H9 (cell line): ENCODE measurements at regions not wholly inside any gene's neighbourhood (a gene's known extent, or its start where the extent isn't known, plus 50 kb on each side); places are given as distances from the start of the nearest gene placed in this dataset.

ENCODE experiments used
- DNase-seq: peaks from one replicate; pipeline ENCODE4 v3.0.0-alpha.2; 2017
- H2AFZ ChIP-seq: one replicate; pipeline ENCODE4 v1.6.1; 2013; ENCODE audit warnings: mild to moderate bottlenecking, low read length, control low read depth, moderate library complexity
- H2AK5ac ChIP-seq: 2 replicates; pipeline ENCODE4 v1.6.1; 2013; ENCODE audit warnings: low read length, control low read depth, mixed read lengths; ENCODE audit not compliant: insufficient read length
- H2BK120ac ChIP-seq: one replicate; pipeline ENCODE4 v1.6.1; 2013; ENCODE audit warnings: low read depth, mild to moderate bottlenecking, low read length, control low read depth, inconsistent platforms; ENCODE audit not compliant: poor library complexity, severe bottlenecking
- H2BK12ac ChIP-seq: 2 replicates; pipeline ENCODE4 v1.6.1; 2013; ENCODE audit warnings: low read length, control low read depth, mixed read lengths, low read depth; ENCODE audit not compliant: insufficient read length
- H2BK15ac ChIP-seq: 2 replicates; pipeline ENCODE4 v1.6.1; 2013; ENCODE audit warnings: low read depth, low read length, control low read depth
- H2BK20ac ChIP-seq: one replicate; pipeline ENCODE4 v1.6.1; 2013; ENCODE audit warnings: low read depth, mild to moderate bottlenecking, low read length, control low read depth, inconsistent platforms; ENCODE audit not compliant: poor library complexity, severe bottlenecking
- H2BK5ac ChIP-seq: 2 replicates; pipeline ENCODE4 v1.6.1; 2013; ENCODE audit warnings: low read length, control low read depth, mixed read lengths; ENCODE audit not compliant: insufficient read length
- H3K14ac ChIP-seq: 2 replicates; pipeline ENCODE4 v1.6.1; 2013; ENCODE audit warnings: low read length, control low read depth; ENCODE audit not compliant: insufficient read depth
- H3K18ac ChIP-seq: 2 replicates; pipeline ENCODE4 v1.6.1; 2013; ENCODE audit warnings: low read depth, mild to moderate bottlenecking, mixed read lengths, low read length, control low read depth; ENCODE audit not compliant: insufficient read length
- H3K23ac ChIP-seq: 2 replicates; pipeline ENCODE4 v1.6.1; 2013; ENCODE audit warnings: low read length, control low read depth, mixed read lengths, low read depth; ENCODE audit not compliant: insufficient read length
- H3K23me2 ChIP-seq: 2 replicates; pipeline ENCODE4 v1.6.1; 2013; ENCODE audit warnings: low read depth, mild to moderate bottlenecking, mixed read lengths, low read length, control low read depth; ENCODE audit not compliant: insufficient read length, poor library complexity, severe bottlenecking
- H3K27ac ChIP-seq: 2 replicates; pipeline ENCODE4 v1.5.1; 2013; ENCODE audit warnings: low read length, control low read depth, mixed read lengths, low read depth; ENCODE audit not compliant: insufficient read length
- H3K27me3 ChIP-seq: 2 replicates; pipeline ENCODE4 v1.6.1; 2013; ENCODE audit warnings: low read length, control low read depth, inconsistent platforms; ENCODE audit not compliant: insufficient read depth
- H3K4ac ChIP-seq: 2 replicates; pipeline ENCODE4 v1.6.1; 2013; ENCODE audit warnings: low read depth, mild to moderate bottlenecking, control low read depth, inconsistent platforms, low read length, moderate library complexity
- H3K4me1 ChIP-seq: 2 replicates; pipeline ENCODE4 v1.6.1; 2013; ENCODE audit warnings: low read length, control low read depth, inconsistent platforms; ENCODE audit not compliant: insufficient read depth
- H3K4me2 ChIP-seq: 2 replicates; pipeline ENCODE4 v1.6.1; 2013; ENCODE audit warnings: low read length, control low read depth, mixed read lengths; ENCODE audit not compliant: insufficient read length, insufficient read depth
- H3K56ac ChIP-seq: 2 replicates; pipeline ENCODE4 v1.6.1; 2013; ENCODE audit warnings: low read depth, mild to moderate bottlenecking, mixed read lengths, low read length, control low read depth; ENCODE audit not compliant: insufficient read length
- H3K79me1 ChIP-seq: 2 replicates; pipeline ENCODE4 v1.6.1; 2013; ENCODE audit warnings: low read depth, mild to moderate bottlenecking, moderate library complexity, low read length, control low read depth, inconsistent platforms; ENCODE audit not compliant: insufficient read depth, poor library complexity, severe bottlenecking
- H3K79me2 ChIP-seq: 2 replicates; pipeline ENCODE4 v1.6.1; 2013; ENCODE audit warnings: low read length, control low read depth, inconsistent platforms; ENCODE audit not compliant: insufficient read depth
- H3K9ac ChIP-seq: 2 replicates; pipeline ENCODE4 v1.6.1; 2013; ENCODE audit warnings: low read length, control low read depth, mixed read lengths; ENCODE audit not compliant: insufficient read length; ENCODE audit errors: extremely low read depth
- H3K9me3 ChIP-seq: one replicate; pipeline ENCODE4 v1.6.1; 2013; ENCODE audit warnings: low read depth, low read length, inconsistent platforms; ENCODE audit not compliant: control insufficient read depth
- H3T11ph ChIP-seq: one replicate; pipeline ENCODE4 v1.6.1; 2013; ENCODE audit warnings: mild to moderate bottlenecking, low read length, control low read depth, inconsistent platforms
- H4K20me1 ChIP-seq: one replicate; pipeline ENCODE4 v1.6.1; 2013; ENCODE audit not compliant: control insufficient read depth, insufficient read length, insufficient read depth
- H4K5ac ChIP-seq: 2 replicates; pipeline ENCODE4 v1.6.1; 2013; ENCODE audit warnings: low read depth, mild to moderate bottlenecking, mixed read lengths, low read length, control low read depth; ENCODE audit not compliant: insufficient read length
- H4K8ac ChIP-seq: replicated peaks from 2 replicates; pipeline ENCODE4 v1.6.1; 2013; ENCODE audit warnings: low read length, control low read depth, mixed read lengths, low read depth; ENCODE audit not compliant: insufficient read length
- H4K91ac ChIP-seq: 2 replicates; pipeline ENCODE4 v1.6.1; 2013; ENCODE audit warnings: low read depth, mild to moderate bottlenecking, moderate library complexity, mixed read lengths, low read length, control low read depth; ENCODE audit not compliant: insufficient read length
- H3K27ac Mint-ChIP-seq, 3 experiments: 2 replicates in 2 of 3; 3 replicates in 1 of 3; pipeline ENCODE4 v1.8.0; 2020 to 2021; ENCODE audit warnings: mixed read lengths in 3 of 3, mild to moderate bottlenecking in 1 of 3, moderate library complexity in 1 of 3
- H3K27me3 Mint-ChIP-seq: 2 replicates; pipeline ENCODE4 v1.8.0; 2021; ENCODE audit warnings: low read depth, mild to moderate bottlenecking, moderate library complexity, mixed read lengths
- H3K36me3 Mint-ChIP-seq, 3 experiments: 2 replicates in 2 of 3; 3 replicates in 1 of 3; pipeline ENCODE4 v1.8.0; 2020 to 2021; ENCODE audit warnings: low read depth in 3 of 3, mixed read lengths in 3 of 3; ENCODE audit not compliant: insufficient read depth in 1 of 3
- H3K4me1 Mint-ChIP-seq, 2 experiments: 2 replicates each; pipeline ENCODE4 v1.8.0; 2020; ENCODE audit warnings: mixed read lengths in 2 of 2
- H3K4me3 Mint-ChIP-seq, 2 experiments: 2 replicates in 1 of 2; 3 replicates in 1 of 2; pipeline ENCODE4 v1.8.0; 2020 to 2021; ENCODE audit warnings: mild to moderate bottlenecking in 2 of 2, mixed read lengths in 2 of 2, moderate library complexity in 1 of 2
- H3K9me3 Mint-ChIP-seq, 2 experiments: 2 replicates in 1 of 2; 3 replicates in 1 of 2; pipeline ENCODE4 v1.8.0; 2020; ENCODE audit warnings: mild to moderate bottlenecking in 2 of 2, mixed read lengths in 2 of 2, moderate library complexity in 1 of 2
- WGBS: extraction: QIAGEN DNeasy Blood & Tissue Kit; methylation state at CpG from one replicate; pipeline ENCODE4 v1.1.7; 2013; ENCODE audit warnings: missing lambda C conversion rate, low lambda C conversion rate, mixed read lengths; ENCODE audit not compliant: insufficient read length; ENCODE audit errors: extremely low coverage; 5-methylcytosine and 5-hydroxymethylcytosine counted together
- TF ChIP-seq, protein P1 (sequence below): fragments of 200-600 bp; sonication (generic); conservative IDR thresholded peaks from 3 replicates; pipeline ENCODE4 v1.8.0; 2021; ENCODE audit warnings: antibody characterized with exemption, mild to moderate bottlenecking

- Histone ChIP-seq H2BK12ac (no peak overlapping the region), H3K4me2 (no peak overlapping the region), H3K79me2 (no peaks in the 10 kb centered on the region), H2BK15ac (no peak overlapping the region), H3K4ac (no peak overlapping the region), H3K27ac (no peak overlapping the region), H3K4me1 (no peaks in the 10 kb centered on the region), H4K8ac (no peak overlapping the region), H3K27me3 (peaks cover 6% of the 10 kb centered on the region), H3K79me1 (no peaks in the 10 kb centered on the region), H3K23me2 (no peaks in the 10 kb centered on the region), H2AFZ (no peak overlapping the region), H4K5ac (no peak overlapping the region), H4K91ac (no peak overlapping the region), H2BK20ac (no peak overlapping the region), H2AK5ac (no peak overlapping the region), H3K18ac (no peak overlapping the region), H2BK120ac (no peak overlapping the region), H3K56ac (no peak overlapping the region), H2BK5ac (no peak overlapping the region), H3K9ac (no peak overlapping the region), H3K23ac (no peak overlapping the region), H3T11ph (no peak overlapping the region), H3K14ac (no peak overlapping the region), H4K20me1 (no peaks in the 10 kb centered on the region), H3K9me3 (peaks cover 21% of the 10 kb centered on the region)
- Mint-ChIP-seq H3K27me3 (no peaks in the 10 kb centered on the region; the same call in 1 of the 2 replicates), H3K4me3 (no peak overlapping the region), H3K36me3 (peaks cover 0 to 27% (median 8%) of the 10 kb centered on the region in 3 experiments; a peak in 5 of 7 replicates), H3K9me3 (peaks cover 67 to 77% of the 10 kb centered on the region in 2 experiments), H3K27ac (no peak overlapping the region), H3K4me1 (no peaks in the 10 kb centered on the region)
- TF ChIP-seq, protein P1, sequence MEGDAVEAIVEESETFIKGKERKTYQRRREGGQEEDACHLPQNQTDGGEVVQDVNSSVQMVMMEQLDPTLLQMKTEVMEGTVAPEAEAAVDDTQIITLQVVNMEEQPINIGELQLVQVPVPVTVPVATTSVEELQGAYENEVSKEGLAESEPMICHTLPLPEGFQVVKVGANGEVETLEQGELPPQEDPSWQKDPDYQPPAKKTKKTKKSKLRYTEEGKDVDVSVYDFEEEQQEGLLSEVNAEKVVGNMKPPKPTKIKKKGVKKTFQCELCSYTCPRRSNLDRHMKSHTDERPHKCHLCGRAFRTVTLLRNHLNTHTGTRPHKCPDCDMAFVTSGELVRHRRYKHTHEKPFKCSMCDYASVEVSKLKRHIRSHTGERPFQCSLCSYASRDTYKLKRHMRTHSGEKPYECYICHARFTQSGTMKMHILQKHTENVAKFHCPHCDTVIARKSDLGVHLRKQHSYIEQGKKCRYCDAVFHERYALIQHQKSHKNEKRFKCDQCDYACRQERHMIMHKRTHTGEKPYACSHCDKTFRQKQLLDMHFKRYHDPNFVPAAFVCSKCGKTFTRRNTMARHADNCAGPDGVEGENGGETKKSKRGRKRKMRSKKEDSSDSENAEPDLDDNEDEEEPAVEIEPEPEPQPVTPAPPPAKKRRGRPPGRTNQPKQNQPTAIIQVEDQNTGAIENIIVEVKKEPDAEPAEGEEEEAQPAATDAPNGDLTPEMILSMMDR: no peak
- DNase-seq: no peak
- WGBS: no CpG with 5 or more reads among the region's 7 CpGs
Observed at GRCh38 chr7:153657182-153657800, 394.9 kb upstream of the DPP6 start.
